ENCODE measurements at regions not wholly inside any gene's neighbourhood (a gene's known extent, or its start where the extent isn't known, plus 50 kb on each side); places are given as distances from the start of the nearest gene placed in this dataset.

DNA sequence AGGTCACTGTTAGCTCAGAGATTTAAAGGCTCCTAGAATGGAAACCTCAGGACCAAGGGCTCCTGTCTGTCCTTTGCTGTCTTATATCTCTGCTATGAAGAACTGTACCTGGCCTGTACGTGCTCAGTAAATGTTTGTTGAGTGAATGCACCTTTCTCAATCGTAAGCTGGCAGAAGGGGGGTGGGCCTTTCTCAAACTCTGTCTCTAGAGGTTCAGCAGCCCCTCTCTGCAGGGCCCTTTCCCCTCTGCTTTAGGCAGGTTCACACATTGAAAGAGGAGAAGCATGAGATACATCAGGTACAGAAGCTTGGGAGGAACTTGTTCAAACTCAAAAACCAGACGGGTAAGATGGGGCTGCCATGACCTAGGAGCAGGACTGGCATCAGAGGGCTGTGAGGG lies 155.6 kb downstream of the GOLGA6L4 start:
- no peak overlapping the region for H3K23ac ChIP-seq (ENCODE audit: low read depth, low read length)
- H4K20me1 ChIP-seq (ENCODE audit: insufficient read depth, low read length) = no peaks in the 10 kb centered on the region
- TF ChIP-seq RFX5 (IDR thresholded peaks at IDR 0.05; ENCODE audit: low read depth, low read length) (no peak), NFE2L2 (IDR thresholded peaks at IDR 0.05; ENCODE audit: low read depth, low read length) (no peak), SMC3 (IDR thresholded peaks at IDR 0.05; ENCODE audit: low read depth, low read length) (no peak), MAFK (IDR thresholded peaks at IDR 0.05; ENCODE audit: low read depth, low read length) (no peak), MAZ (IDR thresholded peaks at IDR 0.05; ENCODE audit: borderline replicate concordance, low read depth, low read length) (no peak), CEBPB (IDR thresholded peaks at IDR 0.05; ENCODE audit: low read depth, low read length) (no peak), BHLHE40 (IDR thresholded peaks at IDR 0.05; ENCODE audit: low read depth, low read length) (no peak), MXI1 (IDR thresholded peaks at IDR 0.05; ENCODE audit: borderline replicate concordance, low read depth, low read length) (no peak), CHD1 (IDR thresholded peaks at IDR 0.05; ENCODE audit: low read depth, low read length) (no peak), FOS (IDR thresholded peaks at IDR 0.05; ENCODE audit: low read depth, low read length) (no peak), RCOR1 (IDR thresholded peaks at IDR 0.05; ENCODE audit: insufficient replicate concordance, low read length) (no peak), POLR2A (IDR thresholded peaks at IDR 0.05; ENCODE audit: low read depth, low read length) (no peak), RAD21 (IDR thresholded peaks at IDR 0.05; ENCODE audit: low read length) (no peak)
- TF ChIP-seq, protein P1, sequence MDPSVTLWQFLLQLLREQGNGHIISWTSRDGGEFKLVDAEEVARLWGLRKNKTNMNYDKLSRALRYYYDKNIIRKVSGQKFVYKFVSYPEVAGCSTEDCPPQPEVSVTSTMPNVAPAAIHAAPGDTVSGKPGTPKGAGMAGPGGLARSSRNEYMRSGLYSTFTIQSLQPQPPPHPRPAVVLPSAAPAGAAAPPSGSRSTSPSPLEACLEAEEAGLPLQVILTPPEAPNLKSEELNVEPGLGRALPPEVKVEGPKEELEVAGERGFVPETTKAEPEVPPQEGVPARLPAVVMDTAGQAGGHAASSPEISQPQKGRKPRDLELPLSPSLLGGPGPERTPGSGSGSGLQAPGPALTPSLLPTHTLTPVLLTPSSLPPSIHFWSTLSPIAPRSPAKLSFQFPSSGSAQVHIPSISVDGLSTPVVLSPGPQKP (IDR thresholded peaks at IDR 0.05; ENCODE audit: borderline replicate concordance, low read depth, low read length) = no peak
- TF ChIP-seq, protein P2, sequence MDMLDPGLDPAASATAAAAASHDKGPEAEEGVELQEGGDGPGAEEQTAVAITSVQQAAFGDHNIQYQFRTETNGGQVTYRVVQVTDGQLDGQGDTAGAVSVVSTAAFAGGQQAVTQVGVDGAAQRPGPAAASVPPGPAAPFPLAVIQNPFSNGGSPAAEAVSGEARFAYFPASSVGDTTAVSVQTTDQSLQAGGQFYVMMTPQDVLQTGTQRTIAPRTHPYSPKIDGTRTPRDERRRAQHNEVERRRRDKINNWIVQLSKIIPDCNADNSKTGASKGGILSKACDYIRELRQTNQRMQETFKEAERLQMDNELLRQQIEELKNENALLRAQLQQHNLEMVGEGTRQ (IDR thresholded peaks at IDR 0.05; ENCODE audit: low read depth, low read length) = no peak
- TF ChIP-seq, protein P3, sequence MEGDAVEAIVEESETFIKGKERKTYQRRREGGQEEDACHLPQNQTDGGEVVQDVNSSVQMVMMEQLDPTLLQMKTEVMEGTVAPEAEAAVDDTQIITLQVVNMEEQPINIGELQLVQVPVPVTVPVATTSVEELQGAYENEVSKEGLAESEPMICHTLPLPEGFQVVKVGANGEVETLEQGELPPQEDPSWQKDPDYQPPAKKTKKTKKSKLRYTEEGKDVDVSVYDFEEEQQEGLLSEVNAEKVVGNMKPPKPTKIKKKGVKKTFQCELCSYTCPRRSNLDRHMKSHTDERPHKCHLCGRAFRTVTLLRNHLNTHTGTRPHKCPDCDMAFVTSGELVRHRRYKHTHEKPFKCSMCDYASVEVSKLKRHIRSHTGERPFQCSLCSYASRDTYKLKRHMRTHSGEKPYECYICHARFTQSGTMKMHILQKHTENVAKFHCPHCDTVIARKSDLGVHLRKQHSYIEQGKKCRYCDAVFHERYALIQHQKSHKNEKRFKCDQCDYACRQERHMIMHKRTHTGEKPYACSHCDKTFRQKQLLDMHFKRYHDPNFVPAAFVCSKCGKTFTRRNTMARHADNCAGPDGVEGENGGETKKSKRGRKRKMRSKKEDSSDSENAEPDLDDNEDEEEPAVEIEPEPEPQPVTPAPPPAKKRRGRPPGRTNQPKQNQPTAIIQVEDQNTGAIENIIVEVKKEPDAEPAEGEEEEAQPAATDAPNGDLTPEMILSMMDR (conservative IDR thresholded peaks at IDR 0.05; ENCODE audit: low read depth, low read length) = no peak
- no peaks in the 10 kb centered on the region for H3K4me1 ChIP-seq (ENCODE audit: control insufficient read depth, insufficient read depth, low read length)
- no peak overlapping the region for H3K14ac ChIP-seq (replicated peaks; ENCODE audit: low read depth, low read length)
- H2AK9ac ChIP-seq (replicated peaks; ENCODE audit: low read depth, low read length, poor library complexity) = no peak overlapping the region
- no peak overlapping the region for H2BK120ac ChIP-seq (ENCODE audit: low read depth, low read length)
- peaks cover 3% of the 10 kb centered on the region; the same call in 1 of the 2 replicates for H3K27me3 ChIP-seq (ENCODE audit: control insufficient read depth, insufficient read depth, low read length)
- ChIA-PET POLR2A (ENCODE audit: unreplicated experiment) (no interaction called here), CTCF (no interaction called here)
- ATAC-seq (ENCODE audit: low read depth) (no peak), DNase-seq (no peak)
- H4K5ac ChIP-seq (ENCODE audit: low read depth, low read length) = no peak overlapping the region
- no peak overlapping the region for H2BK5ac ChIP-seq (ENCODE audit: low read depth, low read length, poor library complexity, severe bottlenecking)
- H3K36me3 ChIP-seq (ENCODE audit: control insufficient read depth, insufficient read depth, low read length) = no peaks in the 10 kb centered on the region
- no peak overlapping the region for H2BK15ac ChIP-seq (ENCODE audit: low read depth, low read length)
- H3K9me3 ChIP-seq (ENCODE audit: control insufficient read depth, insufficient read depth, low read length) = no peaks in the 10 kb centered on the region
- H3K18ac ChIP-seq (ENCODE audit: low read depth, low read length) = no peak overlapping the region
- H4K8ac ChIP-seq (ENCODE audit: low read depth in 2 of 2, low read length in 2 of 2) = no peak overlapping the region
- no peak overlapping the region for H3K4ac ChIP-seq (ENCODE audit: low read depth, low read length)
- no peak overlapping the region for H3K4me3 ChIP-seq (ENCODE audit: insufficient read depth, low read depth, low read length)
- in situ Hi-C loops (cut with MboI; ENCODE audit: low sequenced_read_pairs) (no loop called here), dilution Hi-C loops (cut with HindIII; ENCODE audit: low sequenced_read_pairs, unreplicated experiment) (no loop called here), intact Hi-C loops (cut with micrococcal nuclease) (no loop called here)
- no peak overlapping the region for H3K56ac ChIP-seq (ENCODE audit: extremely low read depth, insufficient read depth, low read length)
- no peak overlapping the region for H3K27ac ChIP-seq (ENCODE audit: insufficient read depth, low read length)
- no CpG with 5 or more reads among the region's 3 CpGs for WGBS, 2 experiments (ENCODE audit: extremely low coverage in 2 of 2, insufficient read length in 1 of 2)
- H4K91ac ChIP-seq (ENCODE audit: insufficient read depth, low read depth, low read length) = no peak overlapping the region
- H3K79me1 ChIP-seq (ENCODE audit: low read depth in 1 of 2, low read length in 2 of 2) = no peaks in the 10 kb centered on the region
- no peak overlapping the region for H3K4me2 ChIP-seq (ENCODE audit: low read depth, low read length)
- no peak overlapping the region for H2AK5ac ChIP-seq (ENCODE audit: low read depth, low read length)
- no peak overlapping the region for H3K9ac ChIP-seq (ENCODE audit: low read depth, low read length)
- no peak overlapping the region for H2BK20ac ChIP-seq (ENCODE audit: low read depth, low read length)
- no peaks in the 10 kb centered on the region for H3K9me1 ChIP-seq (ENCODE audit: insufficient read depth, low read length)
- H2AFZ ChIP-seq (replicated peaks; ENCODE audit: low read length, poor library complexity) = no peak overlapping the region
- no TSS peak for BruUV-seq (replicated peaks)

Measured in IMR-90 (cell line).